ENCODE measurements at regions not wholly inside any gene's neighbourhood (a gene's known extent, or its start where the extent isn't known, plus 50 kb on each side); places are given as distances from the start of the nearest gene placed in this dataset.
"Not testable (repeated sequence)": the region's sequence is repeated elsewhere in the genome, so short reads cannot be mapped to it uniquely, and the experiment has no call there.

GRCh38 chr2:190150413-190150812, 87.9 kb upstream of the MSTN start:
- Mint-ChIP-seq H3K27ac (no peak overlapping the region), H3K27me3 (peaks cover 0 to 5% (median 0%) of the 10 kb centered on the region in 3 donors), H3K36me3 (no peaks in the 10 kb centered on the region), H3K4me3 (no peak overlapping the region), H3K4me1 (no peaks in the 10 kb centered on the region), H3K9me3 (peaks cover 4 to 30% (median 17%) of the 10 kb centered on the region in 7 donors)
- ATAC-seq (ENCODE audit: low read depth in 2 of 2) (no peak), DNase-seq (no peak)

GRCh38 chr2:190149908-190150307, 87.4 kb upstream of the MSTN start:
- Mint-ChIP-seq H3K9me3 (peaks cover 4 to 30% (median 17%) of the 10 kb centered on the region in 7 donors), H3K36me3 (no peaks in the 10 kb centered on the region), H3K27ac (no peak overlapping the region), H3K4me3 (no peak overlapping the region), H3K27me3 (no peaks in the 10 kb centered on the region), H3K4me1 (no peaks in the 10 kb centered on the region)
- ATAC-seq (ENCODE audit: low read depth in 2 of 2) = no peak
- no peak for DNase-seq

- no peaks in the 10 kb centered on the region for H3K36me3 Mint-ChIP-seq
- H3K4me1 Mint-ChIP-seq = no peaks in the 10 kb centered on the region
- H3K27ac Mint-ChIP-seq = no peak overlapping the region
- no peak for DNase-seq
- H3K27me3 Mint-ChIP-seq = no peaks in the 10 kb centered on the region
- H3K9me3 Mint-ChIP-seq = peaks cover 4 to 30% (median 17%) of the 10 kb centered on the region in 7 donors
- peak overlapping the region in 1 of 8 donors; percentile 53 for H3K4me3 Mint-ChIP-seq
- no peak for ATAC-seq (ENCODE audit: low read depth in 2 of 2)
Measured at GRCh38 chr2:190149200-190149599, 86.7 kb upstream of the MSTN start.

- not testable (repeated sequence) for H3K4me3 Mint-ChIP-seq; DNase-seq; H3K27me3 Mint-ChIP-seq; H3K27ac Mint-ChIP-seq; H3K4me1 Mint-ChIP-seq; ATAC-seq (ENCODE audit: low read depth in 2 of 2); H3K36me3 Mint-ChIP-seq
- H3K9me3 Mint-ChIP-seq = peaks cover 12 to 43% (median 18%) of the 10 kb centered on the region in 7 donors
Measured at GRCh38 chr2:190146109-190146508, 83.6 kb upstream of the MSTN start.

- H3K36me3 Mint-ChIP-seq = peaks cover 8 to 16% of the 10 kb centered on the region in 2 donors
- H3K27me3 Mint-ChIP-seq; DNase-seq; H3K4me1 Mint-ChIP-seq; H3K27ac Mint-ChIP-seq; ATAC-seq (ENCODE audit: low read depth in 2 of 2); H3K4me3 Mint-ChIP-seq: not testable (repeated sequence)
- peaks cover 4 to 48% (median 33%) of the 10 kb centered on the region in 7 donors for H3K9me3 Mint-ChIP-seq
Measured at GRCh38 chr2:190140474-190140873, 77.9 kb upstream of the MSTN start.

GRCh38 chr2:190139371-190139770, 76.8 kb upstream of the MSTN start:
- H3K36me3 Mint-ChIP-seq = peaks cover 8 to 16% of the 10 kb centered on the region in 2 donors
- H3K4me3 Mint-ChIP-seq = no peak overlapping the region
- ATAC-seq (ENCODE audit: low read depth in 2 of 2) (no peak), DNase-seq (no peak)
- H3K9me3 Mint-ChIP-seq = peaks cover 4 to 49% (median 33%) of the 10 kb centered on the region in 7 donors
- H3K27me3 Mint-ChIP-seq = no peaks in the 10 kb centered on the region
- H3K4me1 Mint-ChIP-seq = no peaks in the 10 kb centered on the region
- no peak overlapping the region for H3K27ac Mint-ChIP-seq

- H3K36me3 Mint-ChIP-seq = peaks cover 8 to 16% of the 10 kb centered on the region in 2 donors
- no peak overlapping the region for H3K4me3 Mint-ChIP-seq
- no peak overlapping the region for H3K27ac Mint-ChIP-seq
- H3K27me3 Mint-ChIP-seq = no peaks in the 10 kb centered on the region
- ATAC-seq (ENCODE audit: low read depth in 2 of 2) = no peak
- DNase-seq = no peak
- no peaks in the 10 kb centered on the region for H3K4me1 Mint-ChIP-seq
- H3K9me3 Mint-ChIP-seq = peaks cover 4 to 49% (median 33%) of the 10 kb centered on the region in 7 donors
Measured at GRCh38 chr2:190138032-190138431, 75.5 kb upstream of the MSTN start.

- Mint-ChIP-seq H3K4me3 (no peak overlapping the region), H3K9me3 (peaks cover 4 to 49% (median 33%) of the 10 kb centered on the region in 7 donors), H3K36me3 (peaks cover 8 to 16% of the 10 kb centered on the region in 2 donors), H3K27me3 (no peaks in the 10 kb centered on the region), H3K27ac (peak overlapping the region in 1 of 6 donors; percentile 30), H3K4me1 (no peaks in the 10 kb centered on the region)
- ATAC-seq (ENCODE audit: low read depth in 2 of 2) (no peak), DNase-seq (no peak)
Measured at GRCh38 chr2:190137561-190137960, 75.0 kb upstream of the MSTN start.

- no peak overlapping the region for H3K4me3 Mint-ChIP-seq
- no peaks in the 10 kb centered on the region for H3K27me3 Mint-ChIP-seq
- peaks cover 8 to 16% of the 10 kb centered on the region in 2 donors for H3K36me3 Mint-ChIP-seq
- H3K9me3 Mint-ChIP-seq = peaks cover 4 to 42% (median 31%) of the 10 kb centered on the region in 7 donors
- ATAC-seq (ENCODE audit: low read depth in 2 of 2) = no peak
- DNase-seq = no peak
- no peak overlapping the region for H3K27ac Mint-ChIP-seq
- no peaks in the 10 kb centered on the region for H3K4me1 Mint-ChIP-seq
Measured at GRCh38 chr2:190136825-190137224, 74.3 kb upstream of the MSTN start.

GRCh38 chr2:190136259-190136658, 73.7 kb upstream of the MSTN start:
- Mint-ChIP-seq H3K4me1 (no peaks in the 10 kb centered on the region), H3K27me3 (no peaks in the 10 kb centered on the region), H3K36me3 (peaks cover 6 to 16% of the 10 kb centered on the region in 2 donors), H3K27ac (no peak overlapping the region), H3K9me3 (peaks cover 4 to 37% (median 26%) of the 10 kb centered on the region in 7 donors), H3K4me3 (no peak overlapping the region)
- ATAC-seq (ENCODE audit: low read depth in 2 of 2) = no peak
- DNase-seq = no peak

- Mint-ChIP-seq H3K4me3 (no peak overlapping the region), H3K9me3 (no peaks in the 10 kb centered on the region)
- no peak for DNase-seq
Measured at GRCh38 chr2:190129421-190130199, 67.1 kb upstream of the MSTN start.

GRCh38 chr2:190127651-190128050, 65.1 kb upstream of the MSTN start:
- H3K4me3 Mint-ChIP-seq = no peak overlapping the region

More at GRCh38 chr2:190129421-190130199, 67.1 kb upstream of the MSTN start:
- Mint-ChIP-seq H3K27ac (no peak overlapping the region), H3K36me3 (no peaks in the 10 kb centered on the region), H3K4me1 (no peaks in the 10 kb centered on the region), H3K27me3 (no peaks in the 10 kb centered on the region)
- ATAC-seq (ENCODE audit: low read depth in 2 of 2) = no peak

GRCh38 chr2:190126798-190127197, 64.3 kb upstream of the MSTN start:
- Mint-ChIP-seq H3K27me3 (no peaks in the 10 kb centered on the region), H3K27ac (no peak overlapping the region), H3K9me3 (no peaks in the 10 kb centered on the region), H3K36me3 (no peaks in the 10 kb centered on the region), H3K4me1 (peaks cover 3 to 5% (median 4%) of the 10 kb centered on the region in 3 donors), H3K4me3 (no peak overlapping the region)
- DNase-seq (no peak), ATAC-seq (ENCODE audit: low read depth in 2 of 2) (no peak)

More at GRCh38 chr2:190127651-190128050, 65.1 kb upstream of the MSTN start:
- no peak for ATAC-seq (ENCODE audit: low read depth in 2 of 2)
- no peaks in the 10 kb centered on the region for H3K27me3 Mint-ChIP-seq
- H3K36me3 Mint-ChIP-seq = no peaks in the 10 kb centered on the region
- H3K9me3 Mint-ChIP-seq = no peaks in the 10 kb centered on the region
- H3K27ac Mint-ChIP-seq = no peak overlapping the region
- H3K4me1 Mint-ChIP-seq = no peaks in the 10 kb centered on the region
- DNase-seq = no peak

GRCh38 chr2:190123956-190124355, 61.4 kb upstream of the MSTN start:
- ATAC-seq (ENCODE audit: low read depth in 2 of 2) (no peak), DNase-seq (no peak)
- H3K9me3 Mint-ChIP-seq = peaks cover 0 to 1% (median 0%) of the 10 kb centered on the region in 7 donors
- H3K4me1 Mint-ChIP-seq = peaks cover 12 to 18% (median 17%) of the 10 kb centered on the region in 3 donors
- no peaks in the 10 kb centered on the region for H3K27me3 Mint-ChIP-seq
- no peak overlapping the region for H3K27ac Mint-ChIP-seq
- H3K36me3 Mint-ChIP-seq = no peaks in the 10 kb centered on the region
- H3K4me3 Mint-ChIP-seq = no peak overlapping the region

All from naive B cell (primary cell).